Upper lobe of right lung (tissue), 1 donor: ENCODE measurements at regions not wholly inside any gene's neighbourhood (a gene's known extent, or its start where the extent isn't known, plus 50 kb on each side); places are given as distances from the start of the nearest gene placed in this dataset.
"Not testable (repeated sequence)": the region's sequence is repeated elsewhere in the genome, so short reads cannot be mapped to it uniquely, and the experiment has no call there.

ENCODE experiments used
- ATAC-seq: fragments of 200-7000 bp; cut with Tn5 transposase; one replicate; pipeline ENCODE4 v1.9.1; 2020; ENCODE audit warnings: mild to moderate bottlenecking, moderate library complexity
- DNase-seq: peaks from one replicate; pipeline ENCODE4 v3.0.0-alpha.2; 2020
- H3K27ac ChIP-seq: fragments of 200-600 bp; one replicate; pipeline ENCODE4 v1.8.0; 2022
- H3K27me3 ChIP-seq: fragments of 200-600 bp; one replicate; pipeline ENCODE4 v1.8.0; 2022; ENCODE audit warnings: mild to moderate bottlenecking
- H3K36me3 ChIP-seq: fragments of 200-600 bp; one replicate; pipeline ENCODE4 v1.8.0; 2022
- H3K4me1 ChIP-seq: fragments of 200-600 bp; one replicate; pipeline ENCODE4 v1.8.0; 2022
- H3K4me3 ChIP-seq: fragments of 200-600 bp; one replicate; pipeline ENCODE4 v1.8.0; 2022; ENCODE audit warnings: mild to moderate bottlenecking
- H3K9me3 ChIP-seq: fragments of 200-600 bp; one replicate; pipeline ENCODE4 v1.8.0; 2022
- intact Hi-C: fragments of 100-400 bp; cut with DNase I; formaldehyde crosslinking; loops from one replicate; pipeline ENCODE4 v1.11.0; 2022
- TF ChIP-seq, protein P1 (sequence below): fragments of 200-600 bp; IDR thresholded peaks from one replicate; pipeline ENCODE4 v1.8.0; 2022; ENCODE audit warnings: antibody characterized with exemption
- donor health status: DM: no; HTN: yes; CAD: no; lungs with severe emphysema.

DNA sequence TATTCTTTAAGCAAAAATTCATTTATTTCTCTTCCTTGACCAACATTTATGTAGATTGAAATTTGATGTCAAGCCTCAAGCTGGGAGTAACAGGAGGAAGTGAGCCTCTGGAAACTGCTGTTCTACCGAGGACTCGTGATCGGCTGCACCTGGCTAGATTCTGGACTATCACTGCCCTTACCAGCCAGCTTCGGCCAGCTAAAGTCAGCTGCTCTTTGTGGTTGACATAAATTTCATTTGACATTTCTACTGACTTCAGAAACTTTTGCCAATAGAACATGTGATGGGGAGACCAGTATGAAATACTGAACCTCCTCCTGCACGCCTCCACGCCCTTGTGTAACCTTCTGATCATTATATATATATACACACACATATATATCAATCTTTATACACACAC, 74.2 kb upstream of the RGPD5 start:
- H3K9me3 ChIP-seq = no peaks in the 10 kb centered on the region
- ATAC-seq (no peak), DNase-seq (peak; percentile 33)
- no peaks in the 10 kb centered on the region for H3K36me3 ChIP-seq
- intact Hi-C loops = no loop called here
- no peak overlapping the region for H3K27ac ChIP-seq
- H3K4me3 ChIP-seq = no peak overlapping the region
- TF ChIP-seq, protein P1, sequence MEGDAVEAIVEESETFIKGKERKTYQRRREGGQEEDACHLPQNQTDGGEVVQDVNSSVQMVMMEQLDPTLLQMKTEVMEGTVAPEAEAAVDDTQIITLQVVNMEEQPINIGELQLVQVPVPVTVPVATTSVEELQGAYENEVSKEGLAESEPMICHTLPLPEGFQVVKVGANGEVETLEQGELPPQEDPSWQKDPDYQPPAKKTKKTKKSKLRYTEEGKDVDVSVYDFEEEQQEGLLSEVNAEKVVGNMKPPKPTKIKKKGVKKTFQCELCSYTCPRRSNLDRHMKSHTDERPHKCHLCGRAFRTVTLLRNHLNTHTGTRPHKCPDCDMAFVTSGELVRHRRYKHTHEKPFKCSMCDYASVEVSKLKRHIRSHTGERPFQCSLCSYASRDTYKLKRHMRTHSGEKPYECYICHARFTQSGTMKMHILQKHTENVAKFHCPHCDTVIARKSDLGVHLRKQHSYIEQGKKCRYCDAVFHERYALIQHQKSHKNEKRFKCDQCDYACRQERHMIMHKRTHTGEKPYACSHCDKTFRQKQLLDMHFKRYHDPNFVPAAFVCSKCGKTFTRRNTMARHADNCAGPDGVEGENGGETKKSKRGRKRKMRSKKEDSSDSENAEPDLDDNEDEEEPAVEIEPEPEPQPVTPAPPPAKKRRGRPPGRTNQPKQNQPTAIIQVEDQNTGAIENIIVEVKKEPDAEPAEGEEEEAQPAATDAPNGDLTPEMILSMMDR = no peak
- no peaks in the 10 kb centered on the region for H3K27me3 ChIP-seq
- no peaks in the 10 kb centered on the region for H3K4me1 ChIP-seq

DNA sequence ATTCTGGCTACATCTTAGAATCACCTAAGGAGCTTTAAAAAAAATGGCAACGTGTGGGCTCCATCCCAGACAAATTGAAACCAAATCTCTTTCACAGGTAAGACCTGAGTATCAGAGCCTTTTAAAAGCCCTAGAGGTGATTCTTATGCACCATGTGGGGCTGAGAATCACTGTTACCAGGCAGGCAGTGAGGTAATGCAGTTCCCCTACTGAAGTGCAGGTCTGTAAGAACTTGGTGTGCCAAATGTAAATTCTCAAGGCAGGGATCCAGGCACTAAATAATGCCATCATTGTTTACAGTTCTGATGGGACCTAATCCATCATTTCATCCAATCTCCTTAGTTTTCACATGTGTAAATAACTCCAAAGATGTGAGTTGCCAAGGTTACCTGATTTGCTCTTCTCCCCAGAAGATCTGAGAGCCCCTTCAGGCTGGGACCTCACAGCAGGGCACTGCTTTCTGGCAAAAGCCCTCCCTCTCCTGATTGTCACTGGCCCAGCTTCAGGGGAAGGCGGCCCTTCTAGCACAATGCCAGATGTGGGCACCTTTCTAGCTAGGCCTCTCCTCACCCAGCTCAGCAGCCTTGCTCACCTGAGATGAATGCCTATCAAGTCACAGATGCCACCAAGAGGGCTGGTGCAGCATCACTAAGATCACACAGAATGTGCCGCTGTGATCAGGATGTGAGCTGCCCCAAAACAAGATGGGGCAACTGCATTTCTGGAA, 73.6 kb upstream of the RGPD5 start:
- Histone ChIP-seq H3K4me1 (no peaks in the 10 kb centered on the region), H3K27me3 (no peaks in the 10 kb centered on the region), H3K9me3 (no peaks in the 10 kb centered on the region), H3K36me3 (no peaks in the 10 kb centered on the region), H3K27ac (no peak overlapping the region), H3K4me3 (no peak overlapping the region)
- TF ChIP-seq, protein P1 = no peak
- peak; percentile 21 for DNase-seq
- intact Hi-C loops = no loop called here
- peak; percentile 23 for ATAC-seq

DNA sequence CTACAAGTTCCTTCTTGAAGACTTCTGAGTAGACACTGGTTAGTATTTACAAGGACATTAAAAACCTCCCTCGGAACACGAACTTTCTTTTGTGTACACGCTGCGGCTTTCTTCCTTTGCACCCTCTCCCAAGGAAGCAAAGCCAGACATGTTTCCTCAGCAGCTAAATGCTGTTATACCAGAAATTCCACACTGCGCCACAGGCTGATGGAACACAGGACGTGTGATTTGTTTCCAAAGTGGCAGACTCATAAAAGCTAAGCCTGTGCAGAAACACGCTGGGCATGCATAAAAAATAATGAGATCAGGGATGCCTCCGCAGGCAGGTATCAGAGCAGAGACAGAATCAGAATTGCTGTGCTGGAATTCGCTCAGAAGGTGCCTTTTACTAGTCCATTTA, 73.0 kb upstream of the RGPD5 start:
- DNase-seq = peak; percentile 12

DNA sequence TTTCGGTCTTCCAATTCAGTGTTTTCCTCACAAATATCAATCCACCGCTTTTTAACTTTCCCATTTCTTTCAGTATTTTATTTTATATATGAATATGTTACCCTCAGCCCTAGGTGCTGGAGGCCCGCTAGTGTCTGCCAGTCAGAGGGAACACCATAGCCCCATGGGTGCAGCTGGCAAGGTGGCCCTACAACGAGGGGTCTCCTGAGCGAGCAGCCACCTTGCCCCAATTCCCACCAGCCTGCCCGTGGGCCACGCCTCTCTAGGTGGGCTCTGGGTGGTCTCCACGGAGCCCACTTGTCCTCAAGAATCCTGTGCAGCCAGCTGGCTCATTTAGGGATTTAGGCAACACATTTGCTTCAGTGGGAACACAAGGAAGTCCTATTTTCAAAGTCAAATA, 72.5 kb upstream of the RGPD5 start:
- Histone ChIP-seq H3K27ac (no peak overlapping the region), H3K36me3 (no peaks in the 10 kb centered on the region), H3K9me3 (no peaks in the 10 kb centered on the region), H3K4me3 (no peak overlapping the region), H3K27me3 (no peaks in the 10 kb centered on the region), H3K4me1 (no peaks in the 10 kb centered on the region)
- DNase-seq = peak; percentile 57
- intact Hi-C loops = no loop called here
- TF ChIP-seq, protein P1 = no peak
- ATAC-seq = no peak

More for the DNA sequence above, 73.0 kb upstream of the RGPD5 start:
- Histone ChIP-seq H3K27ac (no peak overlapping the region), H3K27me3 (no peaks in the 10 kb centered on the region), H3K9me3 (no peaks in the 10 kb centered on the region), H3K36me3 (no peaks in the 10 kb centered on the region), H3K4me1 (no peaks in the 10 kb centered on the region), H3K4me3 (no peak overlapping the region)
- ATAC-seq = no peak
- intact Hi-C loops = no loop called here
- TF ChIP-seq, protein P1 = no peak

DNA sequence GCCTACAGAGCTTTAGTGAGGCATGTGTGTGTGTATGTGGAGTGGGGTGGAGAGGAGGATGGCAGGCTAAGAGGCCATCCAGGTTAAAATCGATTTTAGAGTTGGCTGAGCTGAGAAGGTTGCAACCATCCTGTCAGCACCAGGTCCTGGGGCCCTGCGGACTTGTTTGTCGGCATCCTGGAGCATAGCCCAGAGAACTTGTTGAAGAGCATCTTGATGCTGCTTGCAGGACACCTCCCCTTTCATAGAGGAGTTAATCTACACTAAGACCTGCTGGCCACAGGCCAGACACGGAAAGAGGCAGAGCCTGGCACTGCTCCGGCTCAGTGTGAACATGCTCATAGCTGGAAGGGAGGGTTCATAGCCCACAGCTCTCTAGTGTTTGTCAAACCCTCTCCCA, 72.1 kb upstream of the RGPD5 start:
- peak; percentile 80 for ATAC-seq
- intact Hi-C loops = no loop called here
- H3K36me3 ChIP-seq = no peaks in the 10 kb centered on the region
- H3K27ac ChIP-seq = no peak overlapping the region
- DNase-seq = peak; percentile 76
- H3K4me1 ChIP-seq = no peaks in the 10 kb centered on the region
- TF ChIP-seq, protein P1 = no peak
- H3K4me3 ChIP-seq = no peak overlapping the region
- no peaks in the 10 kb centered on the region for H3K27me3 ChIP-seq
- H3K9me3 ChIP-seq = no peaks in the 10 kb centered on the region

DNA sequence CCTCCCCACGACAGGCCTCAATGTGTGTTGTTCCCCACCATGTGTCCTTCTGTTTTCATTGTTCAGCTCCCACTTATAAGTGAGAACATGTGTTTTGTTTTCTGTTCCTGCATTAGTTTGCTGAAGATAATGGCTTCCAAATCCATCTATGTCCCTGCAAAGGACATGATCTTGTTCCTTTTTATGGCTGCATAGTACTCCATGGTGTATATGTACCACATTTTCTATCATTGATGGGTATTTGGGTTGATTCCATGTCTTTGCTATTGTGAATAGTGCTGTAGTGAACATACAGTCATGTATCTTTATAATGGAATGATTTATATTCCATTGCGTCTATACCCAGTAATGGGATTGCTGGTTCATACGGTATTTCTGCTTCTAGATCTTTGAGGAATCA, 71.5 kb upstream of the RGPD5 start:
- H3K36me3 ChIP-seq, H3K4me3 ChIP-seq, H3K27ac ChIP-seq, ATAC-seq, H3K4me1 ChIP-seq, intact Hi-C loops, DNase-seq, H3K9me3 ChIP-seq, H3K27me3 ChIP-seq: not testable (repeated sequence)

DNA sequence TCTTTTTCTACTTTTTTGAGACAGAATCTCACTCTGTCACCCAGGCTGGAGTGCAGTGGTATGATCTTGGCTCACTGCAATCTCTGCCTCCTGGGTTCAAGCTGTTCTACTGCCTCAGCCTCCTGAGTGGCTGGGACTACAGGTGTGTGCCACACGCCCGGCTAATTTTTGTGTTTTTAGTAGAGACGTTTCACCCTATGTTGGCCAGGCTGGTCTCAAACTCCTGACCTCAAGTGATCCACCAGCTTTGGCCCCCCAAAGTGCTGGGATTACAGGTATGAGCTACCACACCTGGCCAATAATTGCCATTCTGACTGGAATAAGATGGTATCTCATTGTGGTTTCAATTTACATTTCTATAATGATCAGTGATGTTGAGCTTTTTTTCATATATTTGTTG, 71.0 kb upstream of the RGPD5 start:
- DNase-seq = peak; percentile 13
- intact Hi-C loops, H3K4me3 ChIP-seq, H3K27ac ChIP-seq, H3K4me1 ChIP-seq, ATAC-seq, H3K36me3 ChIP-seq, H3K9me3 ChIP-seq, H3K27me3 ChIP-seq: not testable (repeated sequence)
